Breast epithelium (tissue), 3 donors: ENCODE measurements at regions not wholly inside any gene's neighbourhood (a gene's known extent, or its start where the extent isn't known, plus 50 kb on each side); places are given as distances from the start of the nearest gene placed in this dataset.

Source experiments
- POLR2A ChIP-seq: fragments of 450-650 bp; IDR thresholded peaks from one replicate; pipeline ENCODE4 v1.6.1; 2016; ENCODE audit warnings: antibody characterized with exemption, mild to moderate bottlenecking, moderate library complexity
- POLR2AphosphoS5 ChIP-seq, 3 donors: sonication (generic); formaldehyde crosslinking; IDR thresholded peaks; one replicate each; pipeline ENCODE4 v1.6.1; 2017; ENCODE audit warnings: antibody characterized with exemption in 3 of 3
- TF ChIP-seq, protein P1 (sequence below), 3 donors: fragments of 450-650 bp; IDR thresholded peaks; one replicate each; pipeline ENCODE4 v1.5.1; 2016 to 2017; ENCODE audit warnings: antibody characterized with exemption in 3 of 3, mild to moderate bottlenecking in 3 of 3, moderate library complexity in 3 of 3

DNA sequence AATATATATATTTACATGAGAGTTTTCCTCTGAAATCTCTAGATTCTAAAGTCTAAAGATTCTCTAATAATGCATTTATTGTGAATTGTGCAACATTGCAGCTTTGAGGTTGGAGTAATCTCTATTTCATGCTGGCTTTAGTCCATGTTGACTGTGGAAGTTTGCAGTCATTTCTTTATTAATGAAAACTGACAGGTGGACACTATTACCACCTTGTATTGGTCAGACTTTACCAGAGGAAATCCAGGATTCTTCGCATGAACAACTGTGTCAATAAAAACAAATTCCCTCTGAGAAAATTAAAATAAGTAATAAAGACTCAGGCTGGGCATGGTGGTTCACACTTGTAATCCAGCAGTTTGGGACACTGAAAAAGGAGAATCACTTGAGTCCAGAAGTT, 274.1 kb downstream of the SHQ1 start:
- TF ChIP-seq, protein P1, sequence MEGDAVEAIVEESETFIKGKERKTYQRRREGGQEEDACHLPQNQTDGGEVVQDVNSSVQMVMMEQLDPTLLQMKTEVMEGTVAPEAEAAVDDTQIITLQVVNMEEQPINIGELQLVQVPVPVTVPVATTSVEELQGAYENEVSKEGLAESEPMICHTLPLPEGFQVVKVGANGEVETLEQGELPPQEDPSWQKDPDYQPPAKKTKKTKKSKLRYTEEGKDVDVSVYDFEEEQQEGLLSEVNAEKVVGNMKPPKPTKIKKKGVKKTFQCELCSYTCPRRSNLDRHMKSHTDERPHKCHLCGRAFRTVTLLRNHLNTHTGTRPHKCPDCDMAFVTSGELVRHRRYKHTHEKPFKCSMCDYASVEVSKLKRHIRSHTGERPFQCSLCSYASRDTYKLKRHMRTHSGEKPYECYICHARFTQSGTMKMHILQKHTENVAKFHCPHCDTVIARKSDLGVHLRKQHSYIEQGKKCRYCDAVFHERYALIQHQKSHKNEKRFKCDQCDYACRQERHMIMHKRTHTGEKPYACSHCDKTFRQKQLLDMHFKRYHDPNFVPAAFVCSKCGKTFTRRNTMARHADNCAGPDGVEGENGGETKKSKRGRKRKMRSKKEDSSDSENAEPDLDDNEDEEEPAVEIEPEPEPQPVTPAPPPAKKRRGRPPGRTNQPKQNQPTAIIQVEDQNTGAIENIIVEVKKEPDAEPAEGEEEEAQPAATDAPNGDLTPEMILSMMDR (IDR thresholded peaks at IDR 0.05) = no peak
- no peak for TF ChIP-seq POLR2A
- TF ChIP-seq POLR2AphosphoS5 (IDR thresholded peaks at IDR 0.05) = no peak
